ENCODE measurements at regions not wholly inside any gene's neighbourhood (a gene's known extent, or its start where the extent isn't known, plus 50 kb on each side); places are given as distances from the start of the nearest gene placed in this dataset.
"Not testable (repeated sequence)": the region's sequence is repeated elsewhere in the genome, so short reads cannot be mapped to it uniquely, and the experiment has no call there.

GRCh38 chr17:72467841-72468653 lies 347.2 kb downstream of the SOX9 start:
- DNase-seq (ENCODE audit: low spot score) = peak; percentile 55

GRCh38 chr17:72468841-72469240 lies 348.0 kb downstream of the SOX9 start:
- DNase-seq (ENCODE audit: low spot score) = no peak

- DNase-seq (ENCODE audit: low spot score) = no peak
These were observed 349.4 kb downstream of the SOX9 start for GRCh38 chr17:72470121-72470705.

- no peak for DNase-seq (ENCODE audit: low spot score)
These were observed 349.9 kb downstream of the SOX9 start for GRCh38 chr17:72470734-72471133.

- DNase-seq (ENCODE audit: low spot score) = no peak
These were observed 350.5 kb downstream of the SOX9 start for GRCh38 chr17:72471296-72471695.

GRCh38 chr17:72472106-72472505 lies 351.3 kb downstream of the SOX9 start:
- no peak for DNase-seq (ENCODE audit: low spot score)

GRCh38 chr17:72472853-72473390 lies 352.1 kb downstream of the SOX9 start:
- not testable (repeated sequence) for DNase-seq (ENCODE audit: low spot score)

GRCh38 chr17:72474243-72474642 lies 353.4 kb downstream of the SOX9 start:
- DNase-seq (ENCODE audit: low spot score) = no peak

- DNase-seq (ENCODE audit: low spot score) = peak; percentile 51
These were observed 354.1 kb downstream of the SOX9 start for GRCh38 chr17:72474719-72475477.

- DNase-seq (ENCODE audit: low spot score) = no peak
These were observed 355.3 kb downstream of the SOX9 start for GRCh38 chr17:72476134-72476533.

GRCh38 chr17:72476575-72476986 lies 355.8 kb downstream of the SOX9 start:
- no peak for DNase-seq (ENCODE audit: low spot score)

- DNase-seq (ENCODE audit: low spot score) = no peak
These were observed 356.7 kb downstream of the SOX9 start for GRCh38 chr17:72477491-72477890.

- peak; percentile 20 for DNase-seq (ENCODE audit: low spot score)
These were observed 358.3 kb downstream of the SOX9 start for GRCh38 chr17:72479113-72479512.

GRCh38 chr17:72481572-72481971 lies 360.8 kb downstream of the SOX9 start:
- DNase-seq (ENCODE audit: low spot score) = no peak

- DNase-seq (ENCODE audit: low spot score) = no peak
These were observed 364.8 kb downstream of the SOX9 start for GRCh38 chr17:72485596-72485995.

- DNase-seq (ENCODE audit: low spot score) = no peak
These were observed 366.0 kb downstream of the SOX9 start for GRCh38 chr17:72486806-72487205.

GRCh38 chr17:72487731-72488494 lies 367.1 kb downstream of the SOX9 start:
- DNase-seq (ENCODE audit: low spot score) = no peak

- no peak for DNase-seq (ENCODE audit: low spot score)
These were observed 367.9 kb downstream of the SOX9 start for GRCh38 chr17:72488555-72489271.

- no peak for DNase-seq (ENCODE audit: low spot score)
These were observed 368.4 kb downstream of the SOX9 start for GRCh38 chr17:72489272-72489641.

GRCh38 chr17:72491102-72491501 lies 370.3 kb downstream of the SOX9 start:
- DNase-seq (ENCODE audit: low spot score) = no peak

- no peak for DNase-seq (ENCODE audit: low spot score)
These were observed 371.7 kb downstream of the SOX9 start for GRCh38 chr17:72492494-72492893.
